SU-DHL-6 (cell line): ENCODE measurements at regions not wholly inside any gene's neighbourhood (a gene's known extent, or its start where the extent isn't known, plus 50 kb on each side); places are given as distances from the start of the nearest gene placed in this dataset.

Source experiments
- H2AFZ ChIP-seq: fragments of 200-600 bp; sonication (generic); 2 replicates; pipeline ENCODE4 v1.6.1; 2014; ENCODE audit warnings: low read depth, mild to moderate bottlenecking, moderate library complexity, mixed read lengths, antibody characterized with exemption, low read length; ENCODE audit not compliant: severe bottlenecking
- H3F3A ChIP-seq: fragments of 200-600 bp; shearing (Covaris generic); 2 replicates; pipeline ENCODE4 v1.6.0; 2016; ENCODE audit warnings: antibody characterized with exemption, mild to moderate bottlenecking; ENCODE audit not compliant: insufficient read depth
- H3K27ac ChIP-seq: fragments of 200-600 bp; sonication (generic); 2 replicates; pipeline ENCODE4 v1.5.1; 2016; ENCODE audit warnings: low read depth, mild to moderate bottlenecking, low read length, moderate library complexity, mixed read lengths
- H3K27me3 ChIP-seq: fragments of 200-600 bp; sonication (generic), shearing (Covaris generic); 2 replicates; pipeline ENCODE4 v1.6.0; 2014; ENCODE audit warnings: mild to moderate bottlenecking, low read length
- H3K36me3 ChIP-seq: fragments of 200-600 bp; sonication (generic); 2 replicates; pipeline ENCODE4 v1.6.1; 2014; ENCODE audit warnings: mild to moderate bottlenecking, low read length, mixed read lengths
- H3K4me2 ChIP-seq: fragments of 300-600, 200-600 bp; shearing (Covaris generic), sonication (generic); 2 replicates; pipeline ENCODE4 v1.6.0; 2014; ENCODE audit warnings: low read length, low read depth, mild to moderate bottlenecking; ENCODE audit not compliant: poor library complexity, severe bottlenecking
- H3K4me3 ChIP-seq: fragments of 200-600 bp; sonication (generic); 2 replicates; pipeline ENCODE4 v1.5.1; 2014; ENCODE audit warnings: antibody characterized with exemption, low read length, mild to moderate bottlenecking, mixed read lengths; ENCODE audit not compliant: insufficient read depth, poor library complexity, severe bottlenecking
- H3K79me2 ChIP-seq: fragments of 200-600 bp; sonication (generic); 2 replicates; pipeline ENCODE4 v1.6.1; 2014; ENCODE audit warnings: mild to moderate bottlenecking, low read length, moderate library complexity; ENCODE audit not compliant: insufficient read depth
- H3K9ac ChIP-seq: fragments of 200-600 bp; sonication (generic); 2 replicates; pipeline ENCODE4 v1.7.0; 2014; ENCODE audit warnings: mild to moderate bottlenecking, low read length
- H3K9me2 ChIP-seq: fragments of 200-600 bp; sonication (generic); replicated peaks from 2 replicates; pipeline ENCODE4 v1.6.1; 2014; ENCODE audit warnings: low read length; ENCODE audit not compliant: insufficient read depth
- H3K9me3 ChIP-seq: fragments of 200-600 bp; sonication (generic); 2 replicates; pipeline ENCODE4 v1.6.1; 2014; ENCODE audit warnings: low read length, mixed read lengths; ENCODE audit not compliant: insufficient read depth
- H4K20me1 ChIP-seq: fragments of 200-600 bp; sonication (generic); 2 replicates; pipeline ENCODE4 v1.6.1; 2014; ENCODE audit warnings: low read depth, mild to moderate bottlenecking, antibody characterized with exemption, low read length, moderate library complexity, mixed read lengths
- EZH2phosphoT487 ChIP-seq: fragments of 200-600 bp; sonication (generic), shearing (Covaris generic); conservative IDR thresholded peaks from 2 replicates; pipeline ENCODE4 v1.6.1; 2018; ENCODE audit warnings: mild to moderate bottlenecking, antibody characterized with exemption, low read length, moderate library complexity, mixed read lengths
- TF ChIP-seq, protein P1 (sequence below): fragments of 200-600 bp; sonication (generic); IDR thresholded peaks from one replicate; pipeline ENCODE4 v1.5.1; 2017; ENCODE audit warnings: antibody characterized with exemption, mild to moderate bottlenecking, low read length, moderate library complexity; ENCODE audit not compliant: insufficient read depth, poor library complexity, severe bottlenecking

DNA sequence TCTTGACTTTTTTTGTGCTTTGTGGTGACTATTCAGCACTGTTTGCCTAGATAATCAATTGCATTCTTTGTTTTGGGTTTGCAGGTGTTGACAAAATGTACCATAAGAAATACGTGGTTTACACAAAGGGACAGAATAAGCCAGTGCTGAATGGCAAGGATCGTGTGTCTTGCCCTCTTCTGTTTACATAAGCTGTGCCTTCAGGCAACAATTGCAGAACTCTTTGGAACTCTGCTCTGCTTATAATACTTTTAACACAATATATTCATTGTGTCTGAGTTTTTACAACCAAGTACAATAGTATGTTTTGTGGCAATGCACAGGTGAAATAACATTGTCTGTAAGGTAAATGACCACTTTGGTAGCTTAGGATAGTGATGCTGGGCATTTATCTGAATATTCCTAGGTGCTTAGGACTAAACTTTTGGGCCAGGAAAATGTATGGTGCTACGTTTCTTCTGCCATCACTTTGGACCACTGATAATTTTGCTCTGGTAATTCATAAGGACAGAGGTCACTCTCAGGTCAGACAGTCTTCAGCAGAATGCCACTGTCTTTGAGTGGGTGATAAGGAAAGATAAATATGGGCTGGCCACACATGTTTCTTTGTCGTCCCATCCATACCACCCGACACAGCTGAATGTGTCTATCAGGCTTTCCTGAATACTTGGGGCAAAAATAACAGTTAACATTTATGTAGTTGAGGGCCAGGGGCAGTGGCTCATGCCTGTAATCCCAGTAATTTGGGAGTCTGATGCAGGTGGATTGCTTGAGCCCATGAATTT lies 344.6 kb upstream of the IMPG1 start:
- no peak overlapping the region for H3K27ac ChIP-seq
- H3K27me3 ChIP-seq: no peaks in the 10 kb centered on the region
- no peak overlapping the region for H3K9ac ChIP-seq
- H3K36me3 ChIP-seq: no peaks in the 10 kb centered on the region
- H4K20me1 ChIP-seq: no peaks in the 10 kb centered on the region
- H3K9me3 ChIP-seq: no peaks in the 10 kb centered on the region
- TF ChIP-seq, protein P1, sequence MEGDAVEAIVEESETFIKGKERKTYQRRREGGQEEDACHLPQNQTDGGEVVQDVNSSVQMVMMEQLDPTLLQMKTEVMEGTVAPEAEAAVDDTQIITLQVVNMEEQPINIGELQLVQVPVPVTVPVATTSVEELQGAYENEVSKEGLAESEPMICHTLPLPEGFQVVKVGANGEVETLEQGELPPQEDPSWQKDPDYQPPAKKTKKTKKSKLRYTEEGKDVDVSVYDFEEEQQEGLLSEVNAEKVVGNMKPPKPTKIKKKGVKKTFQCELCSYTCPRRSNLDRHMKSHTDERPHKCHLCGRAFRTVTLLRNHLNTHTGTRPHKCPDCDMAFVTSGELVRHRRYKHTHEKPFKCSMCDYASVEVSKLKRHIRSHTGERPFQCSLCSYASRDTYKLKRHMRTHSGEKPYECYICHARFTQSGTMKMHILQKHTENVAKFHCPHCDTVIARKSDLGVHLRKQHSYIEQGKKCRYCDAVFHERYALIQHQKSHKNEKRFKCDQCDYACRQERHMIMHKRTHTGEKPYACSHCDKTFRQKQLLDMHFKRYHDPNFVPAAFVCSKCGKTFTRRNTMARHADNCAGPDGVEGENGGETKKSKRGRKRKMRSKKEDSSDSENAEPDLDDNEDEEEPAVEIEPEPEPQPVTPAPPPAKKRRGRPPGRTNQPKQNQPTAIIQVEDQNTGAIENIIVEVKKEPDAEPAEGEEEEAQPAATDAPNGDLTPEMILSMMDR: no peak
- TF ChIP-seq EZH2phosphoT487: no peak
- H3K79me2 ChIP-seq: no peaks in the 10 kb centered on the region
- no peaks in the 10 kb centered on the region for H3K9me2 ChIP-seq
- H3F3A ChIP-seq: no peaks in the 10 kb centered on the region
- no peak overlapping the region for H3K4me3 ChIP-seq
- H2AFZ ChIP-seq: no peak overlapping the region
- H3K4me2 ChIP-seq: no peak overlapping the region

DNA sequence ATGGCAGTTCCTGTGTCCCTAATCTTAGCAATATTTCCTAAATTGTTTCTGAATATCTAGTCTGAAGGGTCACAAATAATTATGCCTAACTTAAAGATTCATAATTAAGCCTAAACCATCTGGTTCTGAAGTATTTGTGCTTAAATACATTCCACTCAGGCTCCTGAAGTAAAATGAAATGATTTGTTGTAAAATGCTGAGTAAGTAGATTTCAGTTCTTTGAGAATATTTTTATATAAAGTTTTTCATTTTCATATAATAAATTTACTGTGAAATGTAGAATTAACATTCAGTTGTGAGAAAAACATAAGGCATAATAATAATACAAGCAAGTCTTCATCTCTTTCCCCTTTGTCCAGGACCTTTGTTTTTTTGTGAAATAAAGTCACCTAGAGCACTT lies 330.6 kb upstream of the IMPG1 start:
- no peak overlapping the region for H2AFZ ChIP-seq
- no peaks in the 10 kb centered on the region for H3K27me3 ChIP-seq
- H3K4me3 ChIP-seq: no peak overlapping the region
- no peaks in the 10 kb centered on the region for H4K20me1 ChIP-seq
- H3K4me2 ChIP-seq: no peak overlapping the region
- H3F3A ChIP-seq: no peaks in the 10 kb centered on the region
- no peak overlapping the region for H3K9ac ChIP-seq
- no peaks in the 10 kb centered on the region for H3K9me3 ChIP-seq
- H3K9me2 ChIP-seq: no peaks in the 10 kb centered on the region
- H3K36me3 ChIP-seq: no peaks in the 10 kb centered on the region
- no peaks in the 10 kb centered on the region for H3K79me2 ChIP-seq
- no peak for TF ChIP-seq EZH2phosphoT487
- TF ChIP-seq, protein P1: no peak
- H3K27ac ChIP-seq: no peak overlapping the region

DNA sequence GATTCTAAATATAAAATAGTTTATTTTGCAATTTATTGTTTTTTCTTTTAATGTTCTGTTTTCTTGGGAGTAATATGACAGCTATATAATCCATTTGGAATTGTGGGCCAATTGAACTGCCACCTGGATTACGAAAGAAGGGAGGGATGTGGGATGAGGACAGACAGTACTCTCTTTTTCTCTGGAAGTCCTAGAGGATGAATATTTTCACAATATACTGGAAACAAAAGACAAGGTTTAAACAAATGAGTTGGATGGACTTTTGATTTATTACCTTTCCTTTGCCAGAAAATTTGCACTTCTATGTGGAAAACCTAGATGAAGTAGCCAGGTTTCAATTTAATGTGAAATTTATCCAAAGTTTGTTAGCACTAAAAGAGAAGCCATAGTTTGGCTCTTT lies 325.5 kb upstream of the IMPG1 start:
- Histone ChIP-seq H3K79me2 (no peaks in the 10 kb centered on the region), H3K27ac (no peak overlapping the region), H3K9ac (no peak overlapping the region), H3K36me3 (no peaks in the 10 kb centered on the region), H4K20me1 (no peaks in the 10 kb centered on the region; the same call in 1 of the 2 replicates), H3K4me3 (no peak overlapping the region), H3K4me2 (no peak overlapping the region), H3K9me2 (no peaks in the 10 kb centered on the region), H3K27me3 (no peaks in the 10 kb centered on the region), H2AFZ (no peak overlapping the region), H3F3A (no peaks in the 10 kb centered on the region), H3K9me3 (no peaks in the 10 kb centered on the region)
- TF ChIP-seq, protein P1: no peak
- TF ChIP-seq EZH2phosphoT487: no peak
